GM12878 (cell line): ENCODE measurements at regions not wholly inside any gene's neighbourhood (a gene's known extent, or its start where the extent isn't known, plus 50 kb on each side); places are given as distances from the start of the nearest gene placed in this dataset.

ENCODE experiments used
- ATAC-seq: fragments of 200-7000 bp; cut with Tn5 transposase; 3 replicates; pipeline ENCODE4 v1.9.1; 2020; ENCODE audit warnings: mild to moderate bottlenecking, moderate library complexity
- BruUV-seq: library from RNA; stranded (reverse); fragments of 400-500 nt; replicated peaks from 2 replicates; lab custom pipeline; 2021; lab: Mats Ljungman, UMichigan
- CTCF ChIA-PET: fragments of 300-600 bp; sonication (Branson Sonifier 250); formaldehyde crosslinking; extraction: SDS; loops from one replicate; lab custom pipeline; 2021; ENCODE audit warnings: inconsistent platforms; lab: Yijun Ruan, JAX
- POLR2A ChIA-PET: fragments of 350-600 bp; formaldehyde crosslinking; extraction: SDS; loops from one replicate; lab custom pipeline; 2021; ENCODE audit warnings: inconsistent platforms; lab: Charles Lee
- RAD21 ChIA-PET: fragments of 300-600 bp; sonication (Branson Sonifier 250); formaldehyde crosslinking; loops from one replicate; lab custom pipeline; 2023; ENCODE audit warnings: antibody characterized with exemption; ENCODE audit not compliant: unreplicated experiment; lab: Charles Lee
- SMC1A ChIA-PET: fragments of 300-600 bp; sonication (Branson Sonifier 250); formaldehyde crosslinking; loops from one replicate; lab custom pipeline; 2023; ENCODE audit not compliant: unreplicated experiment, uncharacterized antibody; lab: Charles Lee
- DNase-seq: peaks from one replicate; pipeline ENCODE4 v3.0.0-alpha.2; 2011; ENCODE audit warnings: low read depth, low spot score
- FAIRE-seq: peaks from 3 replicates; lab custom pipeline; 2011; peaks lifted over from hg19 to GRCh38; lab: Jason Lieb, UNC
- H2AFZ ChIP-seq: 2 replicates; pipeline ENCODE4 v1.6.0; 2011; ENCODE audit warnings: low read depth, low read length, control low read depth; ENCODE audit not compliant: control insufficient read depth
- H3K27ac ChIP-seq: 2 replicates; pipeline ENCODE4 v1.5.1; 2011; ENCODE audit warnings: control low read depth; ENCODE audit not compliant: control insufficient read depth, insufficient read depth
- H3K27me3 ChIP-seq, 2 experiments: replicated peaks in 1 of 2; 2 replicates each; pipeline versions ENCODE4 v1.6.0 to v1.6.1; 2011; ENCODE audit warnings: low read length in 1 of 2; ENCODE audit not compliant: control insufficient read depth in 2 of 2, insufficient read depth in 2 of 2
- H3K36me3 ChIP-seq, 2 experiments: 2 replicates each; pipeline ENCODE4 v1.5.1; 2011; ENCODE audit warnings: low read length in 1 of 2; ENCODE audit not compliant: control insufficient read depth in 2 of 2, insufficient read depth in 2 of 2
- H3K4me1 ChIP-seq: 2 replicates; pipeline ENCODE4 v1.6.1; 2011; ENCODE audit warnings: mild to moderate bottlenecking, low read length, moderate library complexity, mixed read lengths; ENCODE audit not compliant: control insufficient read depth, insufficient read depth
- H3K4me2 ChIP-seq: 2 replicates; pipeline ENCODE4 v1.6.0; 2011; ENCODE audit warnings: control low read depth; ENCODE audit not compliant: control insufficient read depth, insufficient read depth
- H3K4me3 ChIP-seq: fragments of 200-600 bp; sonication (generic); 2 replicates; pipeline ENCODE4 v1.5.1; 2016
- H3K79me2 ChIP-seq: 2 replicates; pipeline ENCODE4 v1.6.0; 2011; ENCODE audit warnings: low read length; ENCODE audit not compliant: control insufficient read depth, insufficient read depth
- H3K9ac ChIP-seq: 2 replicates; pipeline ENCODE4 v1.8.0; 2011; ENCODE audit warnings: low read length, control low read depth, mixed read lengths; ENCODE audit not compliant: control insufficient read depth, insufficient read depth
- H3K9me3 ChIP-seq: replicated peaks from 3 replicates; pipeline ENCODE4 v1.5.1; 2011; ENCODE audit warnings: mild to moderate bottlenecking, low read length; ENCODE audit not compliant: control insufficient read depth, insufficient read depth
- H4K20me1 ChIP-seq: 2 replicates; pipeline ENCODE4 v1.6.0; 2011; ENCODE audit not compliant: control insufficient read depth, insufficient read depth
- CHD4 ChIP-seq: fragments of 200-600 bp; sonication (generic); IDR thresholded peaks from 2 replicates; pipeline ENCODE4 v1.6.1; 2016; ENCODE audit warnings: mild to moderate bottlenecking
- GABPA ChIP-seq: IDR thresholded peaks from 2 replicates; pipeline ENCODE4 v1.6.1; 2014; ENCODE audit warnings: antibody characterized with exemption, low read depth, mild to moderate bottlenecking, inconsistent platforms
- MTA2 ChIP-seq: fragments of 450-650 bp; IDR thresholded peaks from 2 replicates; pipeline ENCODE4 v1.6.1; 2016; ENCODE audit warnings: low read depth, mild to moderate bottlenecking, moderate library complexity
- NFYA ChIP-seq: IDR thresholded peaks from 2 replicates; pipeline ENCODE4 v1.6.1; 2011; ENCODE audit warnings: low read depth, mild to moderate bottlenecking, low read length, improper control_type of control experiment, borderline replicate concordance
- NR2C2 ChIP-seq: IDR thresholded peaks from 2 replicates; pipeline ENCODE4 v1.6.1; 2011; ENCODE audit warnings: borderline replicate concordance, low read depth; ENCODE audit not compliant: control insufficient read depth, insufficient read length
- NR2F1 ChIP-seq: fragments of 450-650 bp; conservative IDR thresholded peaks from 2 replicates; pipeline ENCODE4 v1.6.1; 2017; ENCODE audit warnings: mild to moderate bottlenecking
- RB1 ChIP-seq: fragments of 450-650 bp; formaldehyde crosslinking; IDR thresholded peaks from 2 replicates; pipeline ENCODE4 v1.6.1; 2017; ENCODE audit warnings: mild to moderate bottlenecking, borderline replicate concordance
- SMARCA5 ChIP-seq: fragments of 450-650 bp; IDR thresholded peaks from 2 replicates; pipeline ENCODE4 v1.6.1; 2017; ENCODE audit warnings: mild to moderate bottlenecking
- TCF7 ChIP-seq: IDR thresholded peaks from 2 replicates; pipeline ENCODE4 v1.6.1; 2014; ENCODE audit warnings: antibody characterized with exemption, borderline replicate concordance
- ZNF24 ChIP-seq: fragments of 450-650 bp; IDR thresholded peaks from 2 replicates; pipeline ENCODE4 v1.6.1; 2017; ENCODE audit warnings: antibody characterized with exemption, mild to moderate bottlenecking
- WGBS: methylation state at CpG from one replicate; pipeline ENCODE4 v1.1.6; 2016; ENCODE audit warnings: low lambda C conversion rate; ENCODE audit not compliant: insufficient replicate concordance, insufficient coverage; ENCODE audit errors: missing lambda C conversion rate; 5-methylcytosine and 5-hydroxymethylcytosine counted together
- in situ Hi-C: fragments of 300-500 bp; cut with MboI; formaldehyde crosslinking; loops from 9 replicates; pipeline ENCODE4 v1.14.3; 2018; ENCODE audit warnings: mixed read lengths
- intact Hi-C: fragments of 100-400 bp; cut with micrococcal nuclease; formaldehyde crosslinking; loops from one replicate; pipeline ENCODE4 v1.14.2; 2022; ENCODE audit not compliant: unreplicated experiment
- TF ChIP-seq, protein P1 (sequence below): IDR thresholded peaks from 2 replicates; pipeline ENCODE4 v1.6.1; 2012; ENCODE audit warnings: low read depth, low read length, improper control_type of control experiment

- H3K4me2 ChIP-seq, result no peak overlapping the region
- H4K20me1 ChIP-seq, result no peaks in the 10 kb centered on the region
- H3K79me2 ChIP-seq, result no peaks in the 10 kb centered on the region
- no TSS peak for BruUV-seq
- no peak overlapping the region for H3K9ac ChIP-seq
- H3K9me3 ChIP-seq, result no peaks in the 10 kb centered on the region
- H2AFZ ChIP-seq, result no peak overlapping the region
- ChIA-PET SMC1A (interaction anchor here (0.6 kb wide), 1 partner anchor 518 kb away, joined by 3 read pairs; no protein-coding TSS in a partner anchor), RAD21 (no interaction called here), POLR2A (no interaction called here), CTCF (interaction anchor here (2.1 kb wide), 1 partner anchor 518 kb away, joined by 5 read pairs; no protein-coding TSS in a partner anchor)
- WGBS, result 26% methylated on average over 4 of the region's 4 CpGs
- no peaks in the 10 kb centered on the region; a peak in 2 of 4 replicates for H3K27me3 ChIP-seq
- intact Hi-C loops (no loop called here), in situ Hi-C loops (no loop called here)
- TF ChIP-seq NR2F1 (no peak), MTA2 (no peak), NR2C2 (no peak), CHD4 (no peak), SMARCA5 (no peak), ZNF24 (no peak), TCF7 (no peak), GABPA (no peak), RB1 (no peak), NFYA (no peak)
- TF ChIP-seq, protein P1, sequence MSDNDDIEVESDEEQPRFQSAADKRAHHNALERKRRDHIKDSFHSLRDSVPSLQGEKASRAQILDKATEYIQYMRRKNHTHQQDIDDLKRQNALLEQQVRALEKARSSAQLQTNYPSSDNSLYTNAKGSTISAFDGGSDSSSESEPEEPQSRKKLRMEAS, result no peak
- H3K4me3 ChIP-seq, result no peak overlapping the region
- DNase-seq (no peak), ATAC-seq (no peak), FAIRE-seq (no peak)
- H3K36me3 ChIP-seq, result no peaks in the 10 kb centered on the region
- peaks cover 26% of the 10 kb centered on the region for H3K4me1 ChIP-seq
- no peak overlapping the region for H3K27ac ChIP-seq
These were observed 105.1 kb upstream of the GPR26 start for GRCh38 chr10:123561141-123561440.
